ENCODE measurements at regions not wholly inside any gene's neighbourhood (a gene's known extent, or its start where the extent isn't known, plus 50 kb on each side); places are given as distances from the start of the nearest gene placed in this dataset.
"Not testable (repeated sequence)": the region's sequence is repeated elsewhere in the genome, so short reads cannot be mapped to it uniquely, and the experiment has no call there.

DNA sequence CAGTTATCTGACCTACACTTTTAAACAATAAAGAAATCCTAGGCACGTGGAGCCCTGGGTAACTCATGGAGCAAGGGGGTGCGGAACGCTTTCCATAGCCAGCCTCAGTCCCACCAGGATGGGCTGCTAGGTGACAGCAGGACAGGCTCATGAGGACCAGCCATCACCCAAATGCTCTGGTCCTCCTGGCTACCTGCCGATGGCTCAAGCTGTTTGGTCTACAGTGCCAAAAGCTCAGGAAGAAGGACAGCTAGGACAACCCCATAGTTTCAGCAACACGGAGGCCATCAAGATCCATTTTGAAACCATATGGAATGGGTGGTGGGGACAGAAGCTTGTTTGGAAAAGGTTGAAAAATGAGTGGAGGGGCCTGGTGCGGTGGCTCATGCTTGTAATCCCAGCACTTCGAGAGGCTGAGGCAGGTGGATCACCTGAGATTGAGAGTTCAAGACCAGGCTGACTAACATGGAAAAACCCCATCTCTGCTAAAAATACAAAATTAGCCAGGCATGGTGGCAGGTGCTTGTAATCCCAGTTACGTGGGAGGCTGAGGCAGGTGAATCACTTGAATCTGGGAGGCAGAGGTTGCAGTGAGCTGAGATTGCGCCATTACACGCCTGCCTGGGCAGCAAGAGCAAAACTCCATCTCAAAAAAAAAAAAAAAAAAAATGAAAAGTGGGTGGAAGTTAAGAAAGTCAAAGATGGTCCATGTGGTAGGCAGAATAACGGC lies 93.7 kb upstream of the ALDH3B2 start:
- DNase-seq = not testable (repeated sequence)

DNA sequence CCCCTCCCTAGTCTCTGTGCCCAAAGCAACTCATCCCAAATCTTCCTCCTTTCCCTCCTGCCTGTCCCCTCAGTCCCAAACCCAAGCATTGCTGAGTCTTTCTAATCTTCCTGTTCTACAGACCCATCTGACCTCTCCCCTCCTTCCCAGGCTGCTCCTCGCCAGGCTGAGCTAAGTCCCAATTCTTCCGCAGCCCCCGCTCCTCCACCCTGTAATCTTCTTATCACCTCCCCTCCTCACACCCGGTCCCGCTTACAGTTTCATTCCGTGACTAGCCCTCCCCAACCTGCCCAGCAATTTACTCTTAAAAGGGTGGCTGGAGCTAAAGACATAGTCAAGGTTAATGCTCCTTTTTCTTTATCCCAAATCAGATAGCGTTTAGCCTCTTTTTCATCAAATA lies 86.8 kb upstream of the ALDH3B2 start:
- not testable (repeated sequence) for DNase-seq

DNA sequence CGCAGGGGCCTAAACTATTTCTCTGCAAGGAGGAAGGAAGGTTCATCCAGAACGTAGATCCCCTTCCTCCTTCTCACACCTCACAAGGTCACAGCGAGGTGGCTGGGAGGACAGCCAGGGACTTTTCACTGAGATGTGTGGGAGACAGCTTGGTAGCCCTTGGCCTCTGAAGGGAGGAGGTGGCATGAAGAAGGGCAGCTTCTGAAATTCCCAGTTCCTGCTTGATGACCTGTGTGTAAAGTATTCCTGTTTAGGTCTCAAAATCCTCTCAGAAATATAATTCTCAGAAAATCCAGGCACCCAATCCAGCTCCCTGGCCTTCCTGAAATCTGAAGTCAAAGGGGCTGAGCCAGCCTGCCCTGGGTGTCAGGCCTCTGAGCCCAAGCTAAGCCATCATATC lies 84.9 kb upstream of the ALDH3B2 start:
- not testable (repeated sequence) for DNase-seq

DNA sequence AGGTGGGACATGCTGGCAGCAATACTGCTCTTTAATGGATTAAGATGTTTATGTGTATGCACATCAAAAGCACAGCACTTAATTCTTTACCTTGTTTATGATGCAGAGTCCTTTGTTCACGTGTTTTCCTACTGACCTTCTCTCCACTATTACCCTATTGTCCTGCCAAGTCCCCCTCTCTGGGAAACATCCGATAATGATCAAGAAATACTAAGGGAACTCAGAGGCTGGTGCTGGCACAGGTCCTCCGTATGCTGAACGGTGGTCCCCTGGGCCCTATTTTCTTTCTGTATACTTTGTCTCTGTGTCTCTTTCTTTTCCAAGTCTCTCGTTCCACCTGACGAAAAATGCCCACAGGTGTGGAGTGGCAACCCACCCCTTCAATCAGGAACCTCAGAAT lies 84.0 kb upstream of the ALDH3B2 start:
- DNase-seq = not testable (repeated sequence)

DNA sequence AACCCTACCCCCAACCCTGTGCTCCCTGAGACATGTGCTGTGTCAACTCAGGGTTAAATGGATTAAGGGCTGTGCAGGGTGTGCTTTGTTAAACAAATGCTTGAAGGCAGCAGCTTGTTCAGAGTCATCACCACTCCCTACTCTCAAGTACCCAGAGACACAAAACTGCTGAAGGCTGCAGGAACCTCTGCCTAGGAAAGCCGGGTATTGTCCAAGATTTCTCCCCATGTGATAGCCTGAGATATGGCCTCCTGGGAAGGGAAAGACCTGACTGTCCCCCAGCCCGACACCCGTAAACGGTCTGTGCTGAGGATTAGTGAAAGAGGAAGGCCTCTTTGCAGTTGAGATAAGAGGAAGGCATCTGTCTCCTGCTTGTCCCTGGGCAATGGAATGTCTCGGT lies 83.6 kb upstream of the ALDH3B2 start:
- not testable (repeated sequence) for DNase-seq

DNA sequence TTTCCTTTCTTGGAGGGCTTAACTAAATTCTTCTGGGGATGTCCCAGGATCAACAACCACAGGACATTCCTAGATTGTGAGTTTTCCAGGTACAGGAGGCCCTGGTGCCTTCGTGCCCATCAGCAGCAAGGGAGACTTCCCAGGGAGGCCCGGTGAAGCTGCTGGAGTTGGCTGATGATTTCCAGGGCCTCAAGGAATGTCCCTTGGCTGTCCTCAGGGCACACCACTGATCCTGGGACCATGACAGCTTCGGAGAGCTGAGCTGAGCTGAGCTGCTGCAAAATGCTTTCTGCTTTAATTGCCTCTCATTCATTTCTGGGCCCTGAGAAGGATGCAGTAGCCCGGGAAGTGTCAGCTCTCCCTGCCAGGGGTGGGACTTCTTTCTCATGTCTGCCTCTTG lies 79.4 kb upstream of the ALDH3B2 start:
- not testable (repeated sequence) for DNase-seq

DNA sequence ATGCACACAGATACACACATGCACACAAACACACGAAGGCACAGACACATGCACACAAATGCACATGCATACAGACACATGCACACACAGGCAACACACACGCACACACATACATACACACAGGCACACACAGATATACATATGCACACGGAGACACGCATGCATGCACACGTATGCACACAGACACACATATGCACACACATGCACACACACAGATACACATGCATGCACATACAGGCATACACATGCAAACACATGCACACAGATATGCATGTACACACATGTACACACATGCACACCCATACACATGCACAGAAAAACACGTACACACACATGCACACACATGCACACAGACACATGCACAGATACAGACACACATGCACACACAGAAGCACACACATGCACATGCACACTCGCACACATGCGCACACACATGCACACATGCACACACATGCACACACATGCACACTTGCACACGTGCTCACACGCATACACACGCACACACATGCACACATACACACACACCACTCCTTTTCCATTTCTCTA lies 70.8 kb upstream of the ALDH3B2 start:
- no peak for DNase-seq

DNA sequence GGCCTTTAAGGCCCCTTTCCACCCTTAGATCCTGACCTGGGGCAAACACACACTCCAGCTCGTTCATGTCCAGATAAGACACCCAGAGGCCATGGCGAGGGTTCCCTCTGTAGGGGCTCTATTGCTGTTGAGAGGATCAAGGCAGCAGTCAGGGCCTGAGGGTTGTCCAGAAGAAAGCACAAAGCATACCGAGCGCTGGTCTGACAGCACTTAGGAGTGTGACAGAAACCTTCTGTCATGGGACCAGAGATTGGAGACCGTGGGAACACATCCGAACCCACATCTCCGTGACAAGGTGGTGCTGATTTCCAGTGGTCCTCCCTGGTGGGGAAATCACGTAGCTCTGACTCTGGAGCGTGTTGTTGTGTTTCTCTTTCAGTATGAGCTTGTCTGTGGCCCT lies 69.8 kb upstream of the ALDH3B2 start:
- DNase-seq = not testable (repeated sequence)

DNA sequence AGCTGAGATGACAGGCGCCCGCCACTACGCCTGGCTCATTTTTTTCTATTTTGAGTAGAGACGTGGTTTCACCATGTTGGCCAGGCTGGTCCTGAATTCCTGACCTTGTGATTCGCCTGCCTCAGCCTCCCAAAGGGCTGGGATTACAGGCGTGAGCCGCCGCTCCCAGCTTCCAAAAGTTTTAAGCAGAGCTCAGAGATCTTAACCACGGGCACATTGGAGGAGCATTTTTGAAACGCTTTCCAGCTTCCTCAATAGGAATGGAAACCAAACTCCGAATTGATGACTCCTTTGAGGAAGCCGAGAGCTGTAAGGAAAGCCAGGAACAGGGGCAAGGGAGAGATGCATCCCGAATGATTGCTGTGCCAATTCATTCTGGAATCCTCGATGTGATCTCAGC lies 63.8 kb upstream of the ALDH3B2 start:
- not testable (repeated sequence) for DNase-seq

DNA sequence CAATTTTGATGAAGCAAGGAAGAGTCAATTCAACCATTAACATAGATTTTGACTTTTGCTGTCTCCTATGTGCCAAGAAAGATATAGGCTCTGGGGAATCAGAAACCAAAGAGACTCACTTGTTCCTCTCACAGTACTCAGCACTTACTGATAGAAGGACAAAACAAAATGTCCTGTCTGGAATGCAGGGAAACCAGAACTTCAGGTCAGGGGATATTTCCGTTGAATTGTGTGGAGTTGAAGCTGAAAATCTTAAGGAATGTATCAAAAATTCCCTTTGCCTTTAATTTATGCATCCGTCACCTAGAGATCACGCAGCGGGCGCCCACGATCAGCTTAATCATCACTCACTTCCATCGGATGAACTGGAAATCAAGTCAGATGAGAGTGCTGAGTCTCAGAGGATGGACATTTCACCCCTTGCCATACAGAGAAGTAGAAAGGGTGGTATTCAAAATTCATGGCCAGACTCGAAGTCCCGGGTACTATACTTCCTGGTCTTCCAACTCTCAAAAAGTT lies 63.2 kb upstream of the ALDH3B2 start:
- DNase-seq = not testable (repeated sequence)

DNA sequence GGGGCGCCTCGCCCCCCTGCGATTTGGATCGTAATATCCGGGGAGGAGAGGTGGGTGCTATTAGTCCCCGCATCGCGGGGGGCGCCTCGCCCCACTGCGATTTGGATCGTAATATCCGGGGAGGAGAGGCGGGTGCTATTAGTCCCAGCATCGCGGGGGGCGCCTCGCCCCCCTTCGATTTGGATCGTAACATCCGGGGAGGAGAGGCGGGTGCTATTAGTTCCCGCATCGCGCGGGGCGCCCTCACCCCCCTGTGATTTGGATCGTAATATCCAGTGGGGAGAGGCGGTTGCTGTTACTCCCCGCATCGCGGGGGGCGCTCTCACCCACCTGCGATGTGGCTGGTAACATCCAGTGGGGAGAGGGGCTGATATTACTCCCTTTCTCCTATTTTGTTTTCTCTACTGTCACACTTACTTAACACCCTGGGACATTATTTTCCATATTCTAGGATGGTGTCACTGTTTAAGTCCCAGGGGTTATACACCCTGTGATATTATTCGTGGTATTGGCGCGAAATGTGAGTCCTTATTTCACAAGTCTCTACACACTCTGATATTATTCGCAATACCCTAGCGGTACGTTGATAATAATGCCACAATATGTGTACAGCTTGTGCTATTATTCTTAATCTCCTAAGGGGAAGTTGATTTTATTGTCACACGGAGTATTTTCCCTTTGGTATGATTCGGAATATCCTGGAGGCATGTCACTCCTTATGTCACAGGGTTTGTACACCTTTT lies 57.8 kb upstream of the ALDH3B2 start:
- DNase-seq = no peak

DNA sequence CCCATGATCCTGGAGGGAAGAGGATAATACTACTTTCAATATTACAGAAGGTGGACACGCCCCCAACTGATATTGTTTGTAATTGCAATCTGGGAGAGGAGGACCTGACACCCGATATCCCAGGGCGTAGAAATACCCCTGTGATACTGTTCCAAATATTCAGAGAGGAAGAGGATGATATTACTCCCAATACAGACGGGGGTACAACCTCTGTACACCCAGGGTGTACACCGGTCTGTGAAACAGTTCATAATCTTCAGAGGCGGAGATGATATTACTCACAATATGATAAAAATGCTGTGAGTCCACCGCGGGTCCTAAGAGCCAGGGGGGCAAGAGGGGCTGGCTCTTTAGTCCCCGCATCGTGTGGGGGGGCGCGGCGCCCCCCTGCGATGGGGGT lies 57.2 kb upstream of the ALDH3B2 start:
- DNase-seq = no peak

DNA sequence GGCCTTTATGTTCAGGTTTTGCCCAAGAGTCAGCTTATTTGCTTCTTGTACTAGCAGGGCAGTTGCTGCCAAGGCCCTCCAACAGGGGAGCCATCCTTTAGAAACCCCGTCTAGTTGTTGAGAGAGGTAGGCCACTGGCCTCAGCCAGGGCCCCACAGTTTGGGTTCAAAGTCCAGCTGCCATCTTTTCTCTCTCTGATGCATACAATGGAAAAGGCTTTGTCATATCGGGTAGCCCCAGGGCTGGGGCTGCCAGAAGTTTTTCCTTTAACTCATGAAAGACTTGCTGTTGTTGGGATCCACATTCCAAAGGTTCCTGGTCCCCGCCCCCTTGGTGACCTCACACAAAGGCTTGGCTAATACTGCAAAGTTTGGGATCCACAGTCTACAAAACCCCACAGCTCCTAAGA lies 53.7 kb upstream of the ALDH3B2 start:
- DNase-seq = not testable (repeated sequence)

DNA sequence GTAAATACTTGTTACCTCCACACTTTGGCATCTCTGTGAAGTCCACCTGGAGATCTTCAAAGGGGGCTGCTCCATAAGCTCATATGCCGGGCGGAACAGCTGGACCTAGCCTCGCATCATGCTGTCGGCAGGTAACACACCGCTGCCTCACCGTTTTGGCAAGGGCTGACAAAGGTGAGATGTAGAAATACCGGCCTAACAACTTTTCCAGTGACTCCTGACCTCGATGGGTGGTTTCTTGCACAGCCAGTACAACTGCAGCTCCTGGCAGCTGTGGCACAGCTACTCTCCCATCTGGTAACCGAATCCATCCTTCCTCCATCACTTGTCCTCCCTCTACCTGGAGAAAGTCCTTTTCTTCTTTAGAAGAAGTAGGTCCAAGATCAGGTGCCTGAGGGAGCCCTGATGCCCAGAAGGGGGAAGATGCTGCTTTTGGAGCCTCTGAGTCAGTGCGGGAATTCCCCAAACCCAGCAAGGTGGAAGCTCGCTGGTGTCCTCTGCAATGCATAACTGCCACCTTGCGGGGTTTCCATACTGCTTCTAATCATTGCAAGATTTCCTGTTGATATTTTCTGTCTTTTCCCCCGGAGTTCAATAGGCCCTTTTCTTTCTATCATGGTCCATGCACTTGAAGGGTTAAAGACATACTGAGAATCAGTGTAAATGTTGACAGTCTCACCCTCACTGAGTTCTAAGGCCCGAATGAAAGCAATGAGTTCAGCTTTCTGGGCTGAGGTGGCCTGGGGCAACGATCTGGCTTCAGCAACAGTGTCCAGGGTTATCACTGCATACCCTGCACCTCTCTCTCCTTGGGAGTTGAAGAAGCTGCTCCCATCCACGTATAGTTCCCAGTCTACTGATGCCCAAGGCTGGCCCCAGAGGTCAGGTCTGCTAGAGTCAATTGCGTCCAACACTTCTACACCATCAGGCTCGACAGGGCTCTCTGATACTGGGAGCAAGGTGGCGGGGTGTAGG lies 52.9 kb upstream of the ALDH3B2 start:
- not testable (repeated sequence) for DNase-seq
